ENCODE measurements at regions not wholly inside any gene's neighbourhood (a gene's known extent, or its start where the extent isn't known, plus 50 kb on each side); places are given as distances from the start of the nearest gene placed in this dataset.

DNA sequence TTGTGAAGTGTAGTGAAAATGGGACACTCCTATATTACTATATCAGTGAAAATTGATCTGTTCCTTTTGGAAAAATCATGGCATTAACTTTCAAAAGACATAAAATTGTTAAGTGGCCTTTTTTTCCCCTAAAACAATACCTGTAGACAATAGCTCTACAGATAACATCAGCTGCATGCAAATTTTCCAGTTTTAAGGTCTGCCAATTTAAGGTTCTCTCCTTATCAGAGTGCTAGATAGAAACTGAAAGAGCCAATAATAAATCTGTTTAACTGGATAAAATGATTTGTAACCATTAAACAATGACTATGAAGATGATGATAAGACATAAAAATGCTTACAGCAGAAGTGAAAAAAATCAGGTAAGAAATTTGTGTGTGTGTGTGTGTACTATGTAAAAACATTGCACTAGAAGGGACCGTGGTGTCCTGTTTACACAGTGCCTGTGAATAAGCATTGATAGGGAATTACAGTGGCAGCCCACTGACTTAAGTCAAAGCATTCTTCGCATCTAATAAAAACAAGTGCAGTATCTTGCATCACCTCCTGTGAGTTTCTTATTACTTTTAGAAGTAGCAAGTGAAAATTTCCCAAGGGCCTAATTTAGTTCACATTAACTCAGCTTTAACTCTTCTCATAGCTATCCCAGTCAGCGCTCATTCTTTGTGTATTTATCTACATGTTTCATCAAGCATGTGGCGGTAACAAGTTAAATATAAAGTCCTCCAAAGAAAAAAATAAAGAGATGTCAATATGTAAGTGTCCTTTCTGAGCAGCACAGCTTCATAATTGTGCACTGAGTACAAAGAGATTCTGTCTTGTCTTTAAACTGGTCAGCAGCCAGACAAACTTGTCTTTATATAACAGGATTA is 261.9 kb downstream of the ARL4A start:
- no peak for DNase-seq

DNA sequence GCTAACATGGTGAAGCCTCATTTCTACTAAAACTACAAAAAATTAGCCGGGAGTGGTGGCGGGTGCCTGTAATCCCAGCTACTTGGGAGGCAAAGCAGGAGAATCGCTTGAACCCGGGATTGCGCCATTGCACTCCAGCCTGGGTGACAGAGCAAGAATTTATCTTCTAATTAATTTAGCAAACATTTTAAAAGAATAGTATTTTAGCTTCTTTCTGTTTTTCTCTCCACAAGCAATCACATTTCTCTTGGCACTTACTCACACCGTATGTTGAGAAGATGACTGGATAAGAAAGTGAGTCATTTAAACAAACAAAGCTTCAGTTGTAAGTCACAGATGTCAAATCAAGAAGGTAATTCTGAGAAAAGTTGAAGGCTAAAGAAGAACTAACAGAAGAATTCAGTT is 264.0 kb downstream of the ARL4A start:
- DNase-seq = no peak

DNA sequence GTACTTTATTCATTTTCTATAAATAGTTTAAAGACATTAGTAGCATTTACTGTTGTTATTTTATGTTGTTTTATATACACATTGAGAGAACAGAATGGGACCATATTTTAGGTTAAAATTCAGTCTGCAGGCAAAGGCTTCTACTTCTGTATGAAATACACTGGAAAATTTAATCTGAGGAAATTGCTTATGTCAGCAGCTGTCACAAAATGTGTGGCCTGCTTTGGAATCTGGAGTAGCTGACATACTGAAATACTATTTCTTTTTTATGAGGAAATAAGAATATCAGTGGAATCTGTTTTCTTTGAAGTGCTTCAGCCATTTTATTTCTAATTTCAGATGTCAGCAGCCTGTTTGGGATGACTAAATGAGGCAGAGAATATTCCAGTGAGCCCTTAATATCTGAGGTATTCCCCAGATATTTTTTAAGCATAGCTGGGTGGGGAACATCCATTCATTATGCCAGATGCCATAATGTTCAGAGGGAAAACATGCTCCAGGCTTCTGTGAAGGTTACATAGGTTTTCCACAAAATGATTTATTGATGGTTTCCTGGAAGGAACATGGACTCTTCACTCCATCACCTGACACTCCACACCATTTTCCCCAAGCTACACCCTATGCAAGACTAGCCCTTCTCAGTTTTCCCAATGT is 267.1 kb downstream of the ARL4A start:
- no peak for DNase-seq

DNA sequence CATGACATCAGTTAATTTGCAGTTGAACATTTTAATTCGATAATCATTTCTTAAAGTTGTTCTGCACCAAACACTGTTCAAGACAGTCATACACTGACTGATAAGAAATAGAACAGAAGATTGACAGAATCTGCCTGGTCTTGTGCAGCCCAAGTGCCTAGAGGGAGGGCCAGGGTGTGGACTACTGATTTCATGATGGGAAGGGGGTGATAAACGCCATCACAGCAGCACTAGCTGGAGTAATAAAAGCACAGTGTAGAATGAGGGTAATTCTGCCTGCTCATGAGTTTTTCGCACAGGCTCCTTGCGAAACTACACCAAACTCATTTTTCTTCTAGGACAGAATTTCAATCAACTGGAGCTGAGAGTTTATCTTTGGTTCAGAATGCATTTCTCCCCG is 270.1 kb downstream of the ARL4A start:
- no peak for DNase-seq

DNA sequence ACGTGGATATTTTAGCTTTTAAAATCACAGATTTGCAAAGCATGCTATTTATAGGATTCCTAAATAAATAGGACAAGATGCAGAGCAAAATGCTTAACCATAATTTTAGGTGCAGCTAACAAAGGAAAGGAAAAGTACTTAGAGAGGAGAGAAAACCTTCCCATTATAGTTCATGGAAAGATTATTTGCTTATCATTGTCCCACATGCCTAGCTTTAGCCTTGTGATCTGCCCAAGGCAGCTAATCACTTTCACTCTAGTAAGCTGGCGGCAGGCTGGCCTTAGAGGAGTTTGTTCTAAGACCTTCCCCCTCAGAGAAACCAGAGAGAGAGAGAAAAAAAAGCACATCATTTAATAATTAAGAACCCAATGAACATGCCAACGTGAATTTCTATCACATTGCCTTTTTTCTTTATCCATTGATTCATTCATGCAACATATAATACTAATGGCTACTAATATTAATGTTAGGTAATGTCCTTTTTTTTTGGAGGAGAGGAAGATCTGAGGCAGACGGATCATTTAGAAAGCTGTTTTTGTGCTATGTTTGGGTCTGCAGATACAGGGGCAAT is 274.6 kb downstream of the ARL4A start:
- no peak for DNase-seq

DNA sequence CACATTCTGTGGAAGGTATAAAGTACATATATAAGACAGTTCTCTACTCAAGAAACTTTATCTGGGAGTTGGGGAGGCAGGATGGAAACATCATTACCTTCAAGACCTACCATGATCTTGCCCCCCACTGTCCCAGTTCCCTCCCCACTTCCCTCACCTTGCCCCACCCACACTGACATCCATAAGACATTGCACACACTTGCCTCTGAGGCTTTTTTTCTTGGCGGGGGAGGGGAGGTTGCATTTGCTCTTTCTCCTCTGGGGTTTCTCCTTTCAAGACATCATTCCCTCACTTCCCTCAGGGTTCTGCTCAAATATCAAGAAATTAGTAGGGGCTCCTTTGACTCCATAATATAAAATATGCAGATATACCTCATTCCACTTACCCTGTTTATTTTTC is 276.0 kb downstream of the ARL4A start:
- DNase-seq = no peak

DNA sequence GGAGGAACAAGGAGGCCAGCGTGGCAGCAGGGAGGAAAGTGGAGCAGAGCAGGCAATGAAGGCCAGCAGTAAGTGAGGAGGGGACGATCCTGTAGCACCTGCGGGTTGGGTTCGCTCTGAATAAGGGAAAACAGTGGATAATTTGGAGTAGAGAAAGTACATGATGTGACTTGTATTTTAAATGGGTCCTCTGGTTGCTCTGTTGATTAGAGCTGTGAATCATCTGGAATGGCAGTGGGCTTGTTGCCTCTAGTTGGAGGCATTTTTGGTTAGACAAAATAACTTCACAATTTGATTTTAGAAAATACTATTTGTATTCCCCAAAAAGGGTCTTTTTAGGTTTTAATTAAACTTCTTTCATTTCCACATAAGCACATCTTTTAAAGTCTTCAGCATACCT is 277.4 kb downstream of the ARL4A start:
- DNase-seq = no peak

DNA sequence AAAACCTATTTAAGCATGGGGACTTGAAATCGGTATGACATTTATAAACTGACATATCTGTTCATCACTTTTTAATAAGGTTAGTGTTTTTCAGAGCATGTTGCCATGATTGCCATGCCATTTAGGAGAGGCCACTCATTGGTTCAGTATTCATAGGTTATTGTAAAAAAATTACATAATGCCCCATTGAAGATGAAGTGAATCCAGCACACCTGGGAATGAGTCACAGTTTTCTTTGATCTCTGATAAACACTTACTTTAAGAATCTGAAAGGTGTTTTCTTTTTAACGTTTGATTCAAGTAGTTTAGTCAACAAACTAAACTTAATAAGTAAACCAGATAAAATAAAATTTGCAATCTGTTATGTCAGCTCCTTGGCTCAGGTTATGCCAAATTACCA is 278.3 kb downstream of the ARL4A start:
- no peak for DNase-seq

DNA sequence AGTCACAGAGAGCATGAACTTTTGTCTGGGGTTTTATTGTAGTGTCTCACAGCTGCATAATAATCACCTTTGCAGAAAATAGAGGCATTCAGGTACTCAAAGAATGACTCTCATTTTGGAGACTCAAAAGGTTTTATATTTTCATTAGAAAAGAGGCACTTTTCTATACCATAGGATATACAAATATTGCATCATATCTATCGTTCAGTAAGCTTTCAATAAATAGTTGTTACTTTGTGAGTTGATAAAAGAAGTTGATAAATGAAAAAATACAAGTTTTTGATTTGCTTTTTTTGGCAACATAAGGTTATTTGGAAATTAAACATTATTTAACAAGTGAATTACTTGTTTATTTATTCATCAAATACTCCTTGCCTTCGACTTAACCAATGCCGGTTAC is 279.9 kb downstream of the ARL4A start:
- no peak for DNase-seq

DNA sequence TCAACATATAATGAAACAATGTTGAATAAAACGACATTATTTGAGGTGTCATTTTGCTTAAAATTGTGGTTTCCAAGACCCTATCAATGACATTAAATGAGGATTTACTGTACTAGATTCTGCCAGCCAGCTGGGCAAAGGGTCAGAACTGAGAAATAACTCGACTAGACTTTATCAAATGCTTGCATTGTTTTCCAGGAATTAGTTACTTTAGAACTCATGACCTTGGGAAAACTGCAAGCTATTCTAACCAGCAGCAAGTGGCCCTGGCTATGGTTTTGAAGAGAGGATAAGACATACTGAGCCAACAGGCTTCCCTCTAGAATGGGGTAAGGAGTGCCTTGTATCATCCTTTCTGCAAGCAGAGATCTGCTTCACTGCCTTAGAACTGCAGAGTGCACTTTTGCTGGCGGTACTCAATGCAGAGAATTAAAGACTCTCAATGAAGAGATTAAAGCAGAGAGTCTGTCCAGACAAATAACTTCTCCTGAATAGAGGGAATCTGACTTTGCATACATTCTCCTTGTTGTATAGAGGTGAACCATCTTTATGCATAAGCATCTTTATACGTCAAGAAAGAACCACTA is 281.5 kb downstream of the ARL4A start:
- no peak for DNase-seq

DNA sequence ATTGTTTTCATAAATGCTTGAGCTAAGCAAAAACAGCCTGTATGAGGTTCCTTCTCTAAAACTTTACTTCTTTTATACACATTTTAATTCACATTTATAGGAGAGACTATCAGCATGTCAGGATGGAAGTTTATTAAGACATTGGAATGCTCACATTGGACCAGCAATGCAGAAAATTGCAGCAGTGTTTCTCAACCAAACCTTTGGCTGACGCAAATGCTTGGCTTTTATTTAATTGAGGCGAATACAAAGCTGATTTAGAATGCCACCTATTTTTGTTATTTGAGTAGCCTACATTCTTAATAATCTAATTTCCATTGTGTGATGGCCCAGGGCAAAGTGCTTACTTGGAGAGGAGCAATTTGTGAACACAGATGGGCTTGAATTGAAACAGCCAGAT is 283.2 kb downstream of the ARL4A start:
- no peak for DNase-seq

DNA sequence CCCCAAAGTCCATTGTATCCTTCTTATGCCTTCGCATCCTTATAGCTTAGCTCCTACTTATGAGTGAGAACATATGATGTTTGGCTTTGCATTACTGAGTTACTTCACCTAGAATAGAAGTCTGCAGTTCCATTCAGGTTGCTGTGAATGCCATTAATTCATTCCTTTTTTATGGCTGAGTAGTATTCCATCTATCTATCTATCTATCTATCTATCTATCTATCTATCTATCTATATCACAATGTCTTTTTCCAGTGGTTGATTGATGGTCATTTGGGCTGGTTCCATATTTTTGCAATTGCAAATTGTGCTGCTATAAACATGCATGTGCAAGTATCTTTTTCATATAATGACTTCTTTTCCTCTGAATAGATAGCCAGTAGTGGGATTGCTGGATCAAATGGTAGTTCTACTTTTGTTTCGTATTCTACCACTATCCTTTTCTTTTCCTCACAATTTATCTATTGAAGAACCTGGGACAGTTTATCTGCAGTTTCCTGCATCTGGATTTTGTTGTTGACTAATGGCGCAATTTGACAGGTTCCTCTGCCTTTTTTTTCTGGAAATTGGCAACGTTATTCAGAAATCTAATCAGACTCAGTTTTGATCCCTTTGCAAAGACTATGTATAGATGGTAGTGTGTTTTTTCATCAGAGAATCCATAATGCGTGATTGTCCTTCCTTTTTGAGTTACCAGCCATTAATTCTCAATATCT is 287.2 kb downstream of the ARL4A start:
- no peak for DNase-seq

DNA sequence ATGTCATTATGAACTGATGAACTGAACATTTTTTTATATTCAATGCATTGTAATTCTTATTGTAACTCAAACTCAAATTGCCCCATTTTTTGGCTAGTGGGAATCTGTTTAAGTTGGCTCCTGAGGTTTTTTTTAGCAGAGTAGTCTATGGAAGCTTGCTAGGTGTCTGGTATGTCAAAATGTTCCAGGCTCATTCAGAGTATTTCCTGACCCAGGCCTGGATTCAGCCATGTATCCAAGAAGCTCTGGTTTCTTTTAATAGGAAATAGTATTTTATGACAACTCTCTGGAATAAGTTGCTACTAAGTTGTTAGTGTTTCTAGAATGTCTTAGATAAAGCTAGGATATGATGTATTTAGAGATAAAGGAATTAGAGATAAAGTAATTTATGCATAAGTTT is 288.0 kb downstream of the ARL4A start:
- no peak for DNase-seq

DNA sequence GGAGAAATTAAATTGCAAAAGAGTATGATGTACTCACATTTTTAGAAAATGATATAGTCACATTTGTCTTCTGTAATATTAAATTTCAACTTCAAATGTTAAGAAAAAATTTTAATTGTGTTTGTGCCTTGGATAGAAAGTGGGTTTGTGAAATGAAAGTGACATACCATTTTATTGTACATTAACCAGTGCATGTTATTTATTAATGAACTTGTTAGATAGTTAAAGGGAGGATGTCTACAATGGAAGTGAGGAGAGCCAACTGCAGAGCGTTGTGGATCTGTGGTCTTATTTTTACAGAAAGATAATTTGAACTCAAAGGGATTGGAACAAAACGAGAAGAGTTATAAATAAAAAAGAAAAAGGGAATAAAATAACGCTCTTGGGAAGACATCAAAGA is 291.7 kb downstream of the ARL4A start:
- DNase-seq = no peak

DNA sequence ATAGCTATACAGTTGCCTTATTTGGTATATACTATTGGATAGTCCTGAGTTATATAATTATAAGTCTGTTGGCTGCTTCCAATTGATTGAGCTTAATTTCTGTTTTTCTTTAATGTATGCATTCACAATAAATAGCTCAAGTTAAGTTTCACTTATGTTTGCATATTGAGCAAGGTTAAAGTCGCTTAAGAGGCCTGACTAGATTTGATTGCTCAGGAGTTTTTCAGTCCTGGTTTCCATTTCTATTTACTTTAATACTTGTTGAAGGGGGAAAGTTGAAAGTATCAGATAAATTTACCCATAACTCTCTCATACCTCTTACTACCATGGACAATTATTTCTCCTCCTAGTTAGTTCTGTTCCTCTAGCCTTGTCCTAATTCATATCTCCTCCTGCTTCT is 294.7 kb downstream of the ARL4A start:
- DNase-seq = no peak

DNA sequence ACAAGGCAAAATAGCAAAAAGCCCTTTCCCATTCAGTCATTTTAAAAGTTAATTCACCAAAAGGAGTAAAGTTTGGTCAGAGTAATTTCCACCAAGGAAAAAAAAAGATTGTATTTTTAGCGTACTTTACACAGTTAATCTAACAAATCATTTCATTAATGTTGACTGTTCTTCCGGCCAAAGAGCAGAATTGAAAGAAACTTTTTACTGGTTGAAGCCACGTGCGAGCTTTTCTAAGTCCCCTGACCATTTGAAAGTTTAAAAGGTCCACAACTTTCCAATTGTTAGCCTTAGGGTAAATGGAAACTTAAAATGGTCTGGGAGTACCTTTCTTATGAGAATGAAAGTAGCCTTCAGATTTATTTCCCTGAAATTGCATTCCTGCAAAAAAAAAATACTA is 296.7 kb downstream of the ARL4A start:
- DNase-seq = no peak

DNA sequence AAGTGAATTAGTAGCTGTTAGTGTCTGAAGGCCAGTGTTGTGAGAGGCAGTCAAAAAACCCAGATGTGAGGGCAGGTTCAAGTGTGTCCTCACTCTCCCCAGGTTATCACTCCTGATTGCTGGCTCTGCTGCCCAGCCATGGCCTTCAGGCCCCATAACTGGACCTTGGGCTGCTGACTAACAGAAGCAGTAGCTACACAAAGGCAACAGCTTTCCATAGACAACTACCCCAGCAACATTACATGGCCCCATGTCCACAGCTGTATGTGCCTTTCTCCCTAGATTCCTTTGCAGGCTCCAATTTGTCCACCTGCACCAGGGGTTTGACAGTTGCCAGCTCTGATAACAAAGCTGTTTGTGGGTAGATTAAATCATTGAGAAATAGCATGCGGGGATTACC is 297.8 kb downstream of the ARL4A start:
- DNase-seq = no peak

DNA sequence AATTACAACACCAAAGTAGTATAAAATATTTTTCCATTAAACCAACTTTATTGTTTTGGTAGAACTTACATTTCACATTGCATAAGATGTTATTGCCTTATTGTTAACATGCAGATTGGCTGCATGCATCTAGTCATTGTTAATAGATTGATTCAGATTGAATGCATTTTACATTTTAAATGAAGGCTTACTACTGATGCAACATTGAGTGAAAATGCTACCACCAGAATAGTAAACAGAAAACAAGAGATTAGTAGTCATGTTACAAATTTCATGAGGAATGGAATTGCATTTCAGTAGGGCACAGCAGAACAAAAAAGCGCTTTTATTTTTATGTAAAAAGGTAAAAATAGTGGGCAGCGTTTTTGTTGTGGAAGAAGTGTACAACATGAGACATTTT is 298.3 kb downstream of the ARL4A start:
- DNase-seq = no peak

DNA sequence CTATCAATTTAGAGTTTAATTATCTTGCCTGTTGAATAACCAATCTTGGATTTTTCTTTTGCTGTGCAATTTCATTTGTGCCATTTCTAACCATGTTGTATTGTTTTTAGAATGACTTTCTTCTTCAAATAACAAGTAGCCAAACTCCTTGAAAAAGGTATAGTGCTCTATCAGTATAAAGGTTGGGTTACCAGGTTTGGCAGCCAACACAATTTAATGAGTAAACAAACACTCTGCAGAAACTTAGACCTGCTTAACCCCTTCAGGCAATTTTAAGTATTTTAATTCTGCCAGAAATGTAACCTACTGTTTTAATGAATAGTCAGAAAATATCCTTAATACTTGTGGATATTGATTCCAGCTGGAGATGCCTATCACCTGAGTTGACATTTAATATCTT is 299.8 kb downstream of the ARL4A start:
- DNase-seq = no peak

DNA sequence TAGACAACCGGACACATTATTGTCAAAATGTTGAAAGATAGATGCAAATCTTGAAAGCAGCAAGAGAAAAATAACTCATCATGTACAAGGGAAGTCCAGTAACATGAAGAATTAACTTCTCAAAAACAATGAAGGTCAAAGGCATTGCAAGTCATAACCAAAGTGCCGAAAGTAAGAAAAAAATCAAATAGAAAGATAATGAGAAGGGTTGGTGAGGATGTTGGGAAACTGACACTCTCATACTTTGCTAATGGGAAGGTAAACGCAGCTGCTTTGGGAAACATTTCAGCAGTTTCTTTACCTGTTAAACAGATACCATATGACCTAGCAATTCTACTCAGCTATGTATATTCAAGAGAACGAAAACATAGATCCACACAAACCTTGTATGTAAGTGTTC is 303.0 kb downstream of the ARL4A start:
- DNase-seq = no peak

DNA sequence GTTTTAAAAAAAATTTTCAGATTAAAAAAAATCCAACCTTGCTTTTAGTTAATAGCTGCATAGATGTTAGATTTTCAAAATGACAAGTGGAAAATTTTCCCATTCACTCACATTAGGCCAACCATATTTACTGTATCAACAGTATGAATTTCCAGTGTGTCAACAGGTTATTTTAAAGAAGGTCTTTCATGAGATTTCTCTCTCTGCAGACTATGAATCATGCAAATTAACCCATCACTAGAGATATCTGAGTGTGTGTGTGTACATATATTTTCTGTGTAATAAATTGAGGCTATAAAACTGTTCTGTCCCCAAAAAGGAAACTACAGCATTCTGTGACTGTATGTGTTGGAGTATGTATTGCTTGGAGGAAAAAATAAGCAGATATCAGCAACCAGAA is 305.6 kb downstream of the ARL4A start:
- no peak for DNase-seq

DNA sequence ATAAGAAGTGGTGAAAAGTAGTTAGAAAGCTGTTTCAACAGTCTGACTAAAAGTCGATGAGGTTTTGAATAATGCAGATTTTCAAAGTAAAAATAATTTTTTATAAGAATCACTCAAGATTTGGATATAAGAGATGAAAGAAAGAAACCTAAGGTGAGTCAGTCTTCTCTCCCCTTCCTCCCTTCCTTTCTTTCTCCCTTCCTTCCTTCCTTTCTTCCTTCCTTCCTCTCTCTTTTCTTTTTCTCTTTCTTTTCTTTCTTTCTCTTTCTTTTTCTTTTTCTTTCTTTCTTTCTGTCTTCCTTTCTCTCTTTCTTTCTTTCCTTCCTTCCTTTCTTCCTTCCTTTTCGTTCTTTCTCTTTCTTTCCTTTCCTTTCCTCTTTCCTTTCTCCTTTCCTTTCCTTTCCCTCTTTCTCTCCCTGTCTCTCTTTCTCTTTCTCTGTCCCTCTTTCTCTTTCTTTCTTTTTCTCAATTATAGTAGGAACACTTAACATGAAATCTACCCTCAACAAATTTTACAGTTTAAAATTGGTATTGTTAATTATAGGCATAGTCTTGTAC is 308.6 kb downstream of the ARL4A start:
- DNase-seq = no peak

DNA sequence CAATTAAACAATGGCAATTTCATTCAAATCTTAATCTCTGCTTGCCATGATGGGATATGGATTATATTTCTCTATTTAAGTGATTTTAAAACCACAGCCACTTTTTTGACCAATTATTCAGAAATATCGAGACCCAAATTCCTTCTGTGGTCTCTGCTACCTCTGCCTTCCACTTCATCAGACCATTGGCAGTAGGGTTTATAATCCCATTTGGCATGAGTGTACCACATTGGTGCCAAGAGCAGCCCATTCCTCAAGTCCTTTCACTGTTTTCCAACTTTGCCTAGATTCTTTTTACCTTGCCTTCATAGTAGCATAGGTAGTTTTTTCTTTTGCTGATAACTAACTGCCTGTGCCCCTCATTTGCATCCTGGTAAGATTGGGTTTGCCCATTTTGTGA is 319.9 kb downstream of the ARL4A start:
- no peak for DNase-seq
